Endothelial cell (in vitro differentiated cells): ENCODE measurements at regions not wholly inside any gene's neighbourhood (a gene's known extent, or its start where the extent isn't known, plus 50 kb on each side); places are given as distances from the start of the nearest gene placed in this dataset.
A peak's percentile ranks its signal among the peaks of the same experiment; 100 is the strongest.

Experiments
- DNase-seq: peaks from one replicate; pipeline ENCODE4 v3.0.0; 2021; ENCODE audit warnings: low spot score
- H3K27ac Mint-ChIP-seq: one replicate; pipeline ENCODE4 v1.8.0; 2021; ENCODE audit warnings: mixed read lengths, inconsistent platforms; ENCODE audit not compliant: unreplicated experiment
- H3K27me3 Mint-ChIP-seq: one replicate; pipeline ENCODE4 v1.8.0; 2021; ENCODE audit warnings: mild to moderate bottlenecking, moderate library complexity, mixed read lengths, inconsistent platforms; ENCODE audit not compliant: unreplicated experiment
- H3K36me3 Mint-ChIP-seq: one replicate; pipeline ENCODE4 v1.8.0; 2021; ENCODE audit warnings: mild to moderate bottlenecking, low read depth, mixed read lengths, inconsistent platforms; ENCODE audit not compliant: unreplicated experiment
- H3K4me1 Mint-ChIP-seq: one replicate; pipeline ENCODE4 v1.8.0; 2021; ENCODE audit warnings: mild to moderate bottlenecking, mixed read lengths, inconsistent platforms; ENCODE audit not compliant: unreplicated experiment
- H3K4me3 Mint-ChIP-seq: one replicate; pipeline ENCODE4 v1.8.0; 2021; ENCODE audit warnings: mild to moderate bottlenecking, mixed read lengths, inconsistent platforms; ENCODE audit not compliant: unreplicated experiment
- H3K9me3 Mint-ChIP-seq: one replicate; pipeline ENCODE4 v1.8.0; 2021; ENCODE audit warnings: mixed read lengths, inconsistent platforms; ENCODE audit not compliant: unreplicated experiment
- TF ChIP-seq, protein P1 (sequence below): fragments of 200-600 bp; sonication (generic); IDR thresholded peaks from one replicate; pipeline ENCODE4 v1.5.0; 2021; ENCODE audit warnings: antibody characterized with exemption; ENCODE audit not compliant: unreplicated experiment

DNA sequence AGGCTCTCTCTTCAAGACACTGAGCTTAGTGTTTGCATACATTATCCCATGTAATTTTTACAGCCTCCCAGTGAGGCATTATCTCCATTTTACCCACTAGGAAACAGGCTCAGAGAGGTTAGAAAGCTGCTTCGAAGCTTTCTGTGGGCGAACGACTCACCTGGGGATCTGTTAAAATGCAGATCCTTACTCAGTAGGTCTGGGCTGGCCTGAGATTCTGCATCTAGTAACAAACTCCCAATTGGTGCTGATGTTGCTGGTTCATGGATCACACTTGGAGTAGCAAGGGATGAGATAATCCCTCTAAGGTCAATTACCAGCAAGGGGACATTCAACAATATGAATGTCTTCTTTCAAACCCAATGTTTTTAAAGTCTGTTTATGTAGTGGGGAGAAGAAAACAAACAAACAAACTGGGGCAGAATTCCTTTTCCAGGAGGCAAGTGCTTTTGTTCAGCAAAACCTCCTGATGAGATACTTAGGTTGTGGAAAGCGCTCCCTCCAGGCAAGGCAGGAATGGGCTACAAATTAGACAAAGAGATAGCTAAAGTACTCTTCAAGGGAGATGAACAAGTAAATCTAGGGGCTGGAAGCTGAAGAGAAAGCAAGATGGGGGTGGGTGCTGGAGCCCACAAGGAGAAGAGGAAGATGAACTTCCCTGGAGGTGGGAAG, 311.9 kb downstream of the SHQ1 start:
- peaks cover 4% of the 10 kb centered on the region for H3K36me3 Mint-ChIP-seq

GRCh38 chr3:72535772-72536171, 312.5 kb downstream of the SHQ1 start:
- H3K27me3 Mint-ChIP-seq = peaks cover 11% of the 10 kb centered on the region
- peaks cover 8% of the 10 kb centered on the region for H3K4me1 Mint-ChIP-seq
- no peak overlapping the region for H3K27ac Mint-ChIP-seq
- TF ChIP-seq, protein P1, sequence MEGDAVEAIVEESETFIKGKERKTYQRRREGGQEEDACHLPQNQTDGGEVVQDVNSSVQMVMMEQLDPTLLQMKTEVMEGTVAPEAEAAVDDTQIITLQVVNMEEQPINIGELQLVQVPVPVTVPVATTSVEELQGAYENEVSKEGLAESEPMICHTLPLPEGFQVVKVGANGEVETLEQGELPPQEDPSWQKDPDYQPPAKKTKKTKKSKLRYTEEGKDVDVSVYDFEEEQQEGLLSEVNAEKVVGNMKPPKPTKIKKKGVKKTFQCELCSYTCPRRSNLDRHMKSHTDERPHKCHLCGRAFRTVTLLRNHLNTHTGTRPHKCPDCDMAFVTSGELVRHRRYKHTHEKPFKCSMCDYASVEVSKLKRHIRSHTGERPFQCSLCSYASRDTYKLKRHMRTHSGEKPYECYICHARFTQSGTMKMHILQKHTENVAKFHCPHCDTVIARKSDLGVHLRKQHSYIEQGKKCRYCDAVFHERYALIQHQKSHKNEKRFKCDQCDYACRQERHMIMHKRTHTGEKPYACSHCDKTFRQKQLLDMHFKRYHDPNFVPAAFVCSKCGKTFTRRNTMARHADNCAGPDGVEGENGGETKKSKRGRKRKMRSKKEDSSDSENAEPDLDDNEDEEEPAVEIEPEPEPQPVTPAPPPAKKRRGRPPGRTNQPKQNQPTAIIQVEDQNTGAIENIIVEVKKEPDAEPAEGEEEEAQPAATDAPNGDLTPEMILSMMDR = no peak
- peaks cover 4% of the 10 kb centered on the region for H3K36me3 Mint-ChIP-seq
- no peak overlapping the region for H3K4me3 Mint-ChIP-seq
- no peaks in the 10 kb centered on the region for H3K9me3 Mint-ChIP-seq
- no peak for DNase-seq

More for the DNA sequence above, 311.9 kb downstream of the SHQ1 start:
- no peaks in the 10 kb centered on the region for H3K9me3 Mint-ChIP-seq
- H3K4me1 Mint-ChIP-seq = peaks cover 8% of the 10 kb centered on the region
- H3K27ac Mint-ChIP-seq = no peak overlapping the region
- H3K4me3 Mint-ChIP-seq = no peak overlapping the region
- H3K27me3 Mint-ChIP-seq = peaks cover 11% of the 10 kb centered on the region
- no peak for DNase-seq
- TF ChIP-seq, protein P1 = no peak

- no peaks in the 10 kb centered on the region for H3K9me3 Mint-ChIP-seq
- peak overlapping the region; percentile 57 for H3K27ac Mint-ChIP-seq
- peaks cover 4% of the 10 kb centered on the region for H3K36me3 Mint-ChIP-seq
- peak overlapping the region; percentile 18 for H3K4me3 Mint-ChIP-seq
- no peak for DNase-seq
- H3K27me3 Mint-ChIP-seq = peaks cover 10% of the 10 kb centered on the region
- TF ChIP-seq, protein P1 = no peak
- peaks cover 8% of the 10 kb centered on the region for H3K4me1 Mint-ChIP-seq
Measured at GRCh38 chr3:72533591-72534473, 314.4 kb downstream of the SHQ1 start.

DNA sequence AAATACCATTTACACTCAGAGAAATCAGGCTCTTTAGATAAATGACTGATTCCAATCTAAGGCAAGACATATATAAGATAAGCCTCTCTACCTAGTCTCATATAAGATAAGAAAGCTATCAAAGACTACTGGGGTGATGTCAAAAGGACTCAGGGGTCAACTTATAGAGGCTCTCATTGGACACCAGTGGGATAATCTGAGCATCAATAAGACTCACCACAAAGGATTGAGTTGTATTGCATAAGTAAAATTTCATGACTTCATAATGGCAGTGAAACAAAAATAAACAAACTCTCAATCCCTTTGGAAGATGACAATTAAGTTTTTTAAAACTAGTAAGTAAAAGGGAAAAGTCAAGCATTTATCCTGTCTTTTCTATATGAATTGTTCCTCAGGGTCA, 317.8 kb downstream of the SHQ1 start:
- peaks cover 8% of the 10 kb centered on the region for H3K4me1 Mint-ChIP-seq
- no peak overlapping the region for H3K27ac Mint-ChIP-seq
- no peak for DNase-seq
- H3K27me3 Mint-ChIP-seq = peaks cover 9% of the 10 kb centered on the region
- peaks cover 4% of the 10 kb centered on the region for H3K36me3 Mint-ChIP-seq
- no peak overlapping the region for H3K4me3 Mint-ChIP-seq
- H3K9me3 Mint-ChIP-seq = no peaks in the 10 kb centered on the region
- TF ChIP-seq, protein P1 = no peak

DNA sequence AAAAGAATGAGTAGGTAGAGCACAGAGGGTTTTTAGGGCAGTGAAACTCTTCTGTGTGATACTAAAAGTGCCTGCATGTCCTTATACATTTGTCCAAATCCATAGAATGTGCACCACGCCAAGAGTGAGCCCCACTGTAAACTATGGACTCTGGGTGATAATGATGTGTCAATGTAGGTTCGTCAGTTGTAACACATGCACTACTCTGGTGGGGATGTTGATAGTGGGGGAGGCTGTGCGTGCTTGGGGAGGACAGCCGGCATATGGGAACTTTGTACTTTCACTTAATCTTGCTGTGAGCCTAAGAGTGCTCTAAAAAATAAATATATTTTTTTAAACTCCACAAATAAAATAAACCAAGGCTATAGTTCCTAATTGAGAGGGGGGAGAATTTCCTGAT, 319.2 kb downstream of the SHQ1 start:
- H3K4me1 Mint-ChIP-seq = peaks cover 7% of the 10 kb centered on the region
- DNase-seq = no peak
- H3K36me3 Mint-ChIP-seq = peaks cover 4% of the 10 kb centered on the region
- no peak overlapping the region for H3K4me3 Mint-ChIP-seq
- H3K9me3 Mint-ChIP-seq = no peaks in the 10 kb centered on the region
- H3K27me3 Mint-ChIP-seq = peaks cover 9% of the 10 kb centered on the region
- TF ChIP-seq, protein P1 = no peak
- H3K27ac Mint-ChIP-seq = no peak overlapping the region
